DOHH2 (cell line): ENCODE measurements at regions not wholly inside any gene's neighbourhood (a gene's known extent, or its start where the extent isn't known, plus 50 kb on each side); places are given as distances from the start of the nearest gene placed in this dataset.

Source experiments
- CTCF ChIP-seq: fragments of 200-600 bp; sonication (generic); IDR thresholded peaks from one replicate; pipeline ENCODE4 v1.5.1; 2014; ENCODE audit warnings: antibody characterized with exemption, mild to moderate bottlenecking, low read depth, low read length; ENCODE audit not compliant: poor library complexity, severe bottlenecking
- EZH2phosphoT487 ChIP-seq: fragments of 200-600 bp; sonication (generic); IDR thresholded peaks from 2 replicates; pipeline ENCODE4 v1.6.1; 2017; ENCODE audit warnings: borderline replicate concordance, mild to moderate bottlenecking, antibody characterized with exemption, low read length, moderate library complexity, mixed read lengths

GRCh38 chr20:30963591-30963990 is 293.9 kb upstream of the DEFB115 start:
- TF ChIP-seq CTCF (no peak), EZH2phosphoT487 (no peak)
